ENCODE measurements at regions not wholly inside any gene's neighbourhood (a gene's known extent, or its start where the extent isn't known, plus 50 kb on each side); places are given as distances from the start of the nearest gene placed in this dataset.

- no peaks in the 10 kb centered on the region for H3K36me3 ChIP-seq
- H3K9me3 ChIP-seq = no peaks in the 10 kb centered on the region
- H3K4me1 ChIP-seq (ENCODE audit: control insufficient read depth in 1 of 2, insufficient read depth in 1 of 2, low read depth in 1 of 2, low read length in 1 of 2) = no peaks in the 10 kb centered on the region
- H3K27me3 ChIP-seq = no peaks in the 10 kb centered on the region
- no peak overlapping the region for H3K4me3 ChIP-seq (ENCODE audit: low read depth in 1 of 2, low read length in 1 of 2)
- no peak overlapping the region for H3K27ac ChIP-seq
- TF ChIP-seq, protein P1, sequence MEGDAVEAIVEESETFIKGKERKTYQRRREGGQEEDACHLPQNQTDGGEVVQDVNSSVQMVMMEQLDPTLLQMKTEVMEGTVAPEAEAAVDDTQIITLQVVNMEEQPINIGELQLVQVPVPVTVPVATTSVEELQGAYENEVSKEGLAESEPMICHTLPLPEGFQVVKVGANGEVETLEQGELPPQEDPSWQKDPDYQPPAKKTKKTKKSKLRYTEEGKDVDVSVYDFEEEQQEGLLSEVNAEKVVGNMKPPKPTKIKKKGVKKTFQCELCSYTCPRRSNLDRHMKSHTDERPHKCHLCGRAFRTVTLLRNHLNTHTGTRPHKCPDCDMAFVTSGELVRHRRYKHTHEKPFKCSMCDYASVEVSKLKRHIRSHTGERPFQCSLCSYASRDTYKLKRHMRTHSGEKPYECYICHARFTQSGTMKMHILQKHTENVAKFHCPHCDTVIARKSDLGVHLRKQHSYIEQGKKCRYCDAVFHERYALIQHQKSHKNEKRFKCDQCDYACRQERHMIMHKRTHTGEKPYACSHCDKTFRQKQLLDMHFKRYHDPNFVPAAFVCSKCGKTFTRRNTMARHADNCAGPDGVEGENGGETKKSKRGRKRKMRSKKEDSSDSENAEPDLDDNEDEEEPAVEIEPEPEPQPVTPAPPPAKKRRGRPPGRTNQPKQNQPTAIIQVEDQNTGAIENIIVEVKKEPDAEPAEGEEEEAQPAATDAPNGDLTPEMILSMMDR (IDR thresholded peaks at IDR 0.05) = no peak
These were observed 707.0 kb upstream of the RBFOX1 start for GRCh38 chr16:6625606-6626005.

DNA sequence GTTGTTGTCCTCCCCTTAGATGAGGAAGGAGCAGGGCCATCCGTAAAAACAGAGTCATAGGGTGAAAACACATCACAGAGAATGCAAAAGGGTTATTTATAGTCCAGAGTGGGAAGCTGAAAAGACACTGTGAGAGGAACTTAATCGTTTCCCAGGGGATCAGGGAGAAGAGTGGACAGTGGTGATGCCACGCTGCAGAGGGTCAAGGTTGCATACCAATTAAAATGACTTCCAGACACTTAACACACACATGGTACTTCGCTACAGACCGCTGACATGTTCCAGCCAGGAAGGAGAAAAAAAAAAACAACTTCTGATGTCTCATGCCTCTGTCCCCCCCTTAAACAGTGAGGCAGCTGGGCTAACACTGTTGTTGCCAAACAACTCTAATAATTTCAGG, 713.8 kb upstream of the RBFOX1 start:
- no peaks in the 10 kb centered on the region for H3K27me3 ChIP-seq
- H3K36me3 ChIP-seq = no peaks in the 10 kb centered on the region
- H3K27ac ChIP-seq = no peak overlapping the region
- H3K4me3 ChIP-seq (ENCODE audit: low read depth in 1 of 2, low read length in 1 of 2) = no peak overlapping the region
- H3K4me1 ChIP-seq (ENCODE audit: control insufficient read depth in 1 of 2, insufficient read depth in 1 of 2, low read depth in 1 of 2, low read length in 1 of 2) = no peaks in the 10 kb centered on the region
- TF ChIP-seq, protein P1 (IDR thresholded peaks at IDR 0.05) = no peak
- no peaks in the 10 kb centered on the region for H3K9me3 ChIP-seq

DNA sequence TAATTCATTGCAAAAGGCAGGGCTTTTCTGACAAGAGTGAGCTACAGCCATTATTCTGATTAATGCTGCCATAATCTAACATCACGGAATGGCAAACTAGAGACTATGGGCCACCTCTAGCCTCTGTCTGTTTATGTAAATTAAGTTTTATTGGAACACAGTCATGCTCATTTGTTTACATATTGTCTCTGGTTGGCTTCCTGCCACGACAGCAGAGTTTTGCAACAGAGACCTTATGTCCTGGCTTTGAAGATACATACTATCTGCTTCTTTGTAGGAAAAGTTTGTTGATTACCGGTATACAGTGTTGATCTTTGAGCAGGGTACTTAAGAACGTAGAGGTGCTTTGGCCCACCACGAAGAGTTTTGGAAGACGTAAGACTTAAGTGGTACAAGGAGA, 715.9 kb upstream of the RBFOX1 start:
- H3K9me3 ChIP-seq = no peaks in the 10 kb centered on the region
- H3K27me3 ChIP-seq = no peaks in the 10 kb centered on the region
- no peaks in the 10 kb centered on the region for H3K4me1 ChIP-seq (ENCODE audit: control insufficient read depth in 1 of 2, insufficient read depth in 1 of 2, low read depth in 1 of 2, low read length in 1 of 2)
- TF ChIP-seq, protein P1 (IDR thresholded peaks at IDR 0.05) = no peak
- H3K36me3 ChIP-seq = no peaks in the 10 kb centered on the region
- no peak overlapping the region for H3K27ac ChIP-seq
- H3K4me3 ChIP-seq (ENCODE audit: low read depth in 1 of 2, low read length in 1 of 2) = no peak overlapping the region

- H3K27me3 ChIP-seq = no peaks in the 10 kb centered on the region
- no peaks in the 10 kb centered on the region for H3K4me1 ChIP-seq (ENCODE audit: control insufficient read depth in 1 of 2, insufficient read depth in 1 of 2, low read depth in 1 of 2, low read length in 1 of 2)
- no peaks in the 10 kb centered on the region for H3K36me3 ChIP-seq
- no peak overlapping the region for H3K27ac ChIP-seq
- no peak overlapping the region for H3K4me3 ChIP-seq (ENCODE audit: low read depth in 1 of 2, low read length in 1 of 2)
- TF ChIP-seq, protein P1 (IDR thresholded peaks at IDR 0.05) = no peak
- no peaks in the 10 kb centered on the region for H3K9me3 ChIP-seq
These were observed 717.0 kb upstream of the RBFOX1 start for GRCh38 chr16:6615636-6616035.

- Histone ChIP-seq H3K27ac (no peak overlapping the region), H3K4me1 (ENCODE audit: control insufficient read depth in 1 of 2, insufficient read depth in 1 of 2, low read depth in 1 of 2, low read length in 1 of 2) (no peaks in the 10 kb centered on the region), H3K36me3 (no peaks in the 10 kb centered on the region), H3K9me3 (no peaks in the 10 kb centered on the region), H3K4me3 (ENCODE audit: low read depth in 1 of 2, low read length in 1 of 2) (no peak overlapping the region), H3K27me3 (no peaks in the 10 kb centered on the region)
- TF ChIP-seq, protein P1 (IDR thresholded peaks at IDR 0.05) = no peak
These were observed 721.1 kb upstream of the RBFOX1 start for GRCh38 chr16:6611535-6611934.

- H3K4me3 ChIP-seq (ENCODE audit: low read depth in 1 of 2, low read length in 1 of 2) = no peak overlapping the region
- TF ChIP-seq, protein P1 (IDR thresholded peaks at IDR 0.05) = no peak
These were observed 727.2 kb upstream of the RBFOX1 start for GRCh38 chr16:6605490-6605889.

More at GRCh38 chr16:6605490-6605889, 727.2 kb upstream of the RBFOX1 start:
- Histone ChIP-seq H3K27me3 (no peaks in the 10 kb centered on the region), H3K4me1 (ENCODE audit: control insufficient read depth in 1 of 2, insufficient read depth in 1 of 2, low read depth in 1 of 2, low read length in 1 of 2) (no peaks in the 10 kb centered on the region), H3K27ac (no peak overlapping the region), H3K36me3 (no peaks in the 10 kb centered on the region), H3K9me3 (no peaks in the 10 kb centered on the region)

Measured in neutrophil (primary cell).